Prostate gland (tissue), 2 donors: ENCODE measurements at regions not wholly inside any gene's neighbourhood (a gene's known extent, or its start where the extent isn't known, plus 50 kb on each side); places are given as distances from the start of the nearest gene placed in this dataset.

Source experiments
- DNase-seq: peaks from one replicate; pipeline ENCODE4 v3.0.0-alpha.2; 2019; ENCODE audit warnings: low spot score
- H3K27ac ChIP-seq, 2 donors: fragments of 200-600 bp; sonication (generic); 2 replicates each; pipeline ENCODE4 v1.5.1; 2017 to 2019
- H3K27me3 ChIP-seq: fragments of 200-600 bp; sonication (generic); replicated peaks from 2 replicates; pipeline ENCODE4 v1.5.1; 2019; ENCODE audit not compliant: insufficient read depth
- H3K36me3 ChIP-seq, 2 donors: fragments of 200-600 bp; sonication (generic); 1 replicate in 1 of 2; 2 replicates in 1 of 2; pipeline versions ENCODE4 v1.5.1 to v1.8.1; 2017 to 2019
- H3K4me1 ChIP-seq: fragments of 200-600 bp; sonication (generic); replicated peaks from 2 replicates; pipeline ENCODE4 v1.5.1; 2019
- H3K4me3 ChIP-seq, 2 donors: fragments of 200-600 bp; sonication (generic); 2 replicates each; pipeline ENCODE4 v1.5.1; 2017 to 2019
- H3K9me3 ChIP-seq: fragments of 200-600 bp; sonication (generic); 2 replicates; pipeline ENCODE4 v1.5.1; 2017
- CTCF ChIP-seq, 4 experiments: fragments of 200-600 bp in 2 of 4; fragments of 450-650 bp in 2 of 4; sonication (generic) in 2 of 4; IDR thresholded peaks; 1 replicate in 3 of 4; 2 replicates in 1 of 4; pipeline ENCODE4 v1.5.1; 2016 to 2019; ENCODE audit warnings: antibody characterized with exemption in 4 of 4, mild to moderate bottlenecking in 2 of 4, moderate library complexity in 2 of 4
- POLR2A ChIP-seq: fragments of 450-650 bp; IDR thresholded peaks from one replicate; pipeline ENCODE4 v1.6.1; 2016; ENCODE audit warnings: antibody characterized with exemption, mild to moderate bottlenecking
- POLR2AphosphoS5 ChIP-seq: sonication (generic); formaldehyde crosslinking; IDR thresholded peaks from one replicate; pipeline ENCODE4 v1.6.1; 2017; ENCODE audit warnings: antibody characterized with exemption
- WGBS: methylation state at CpG from one replicate; pipeline ENCODE4 v1.1.5; 2018; 5-methylcytosine and 5-hydroxymethylcytosine counted together
- intact Hi-C: fragments of 100-400 bp; cut with DNase I; formaldehyde crosslinking; loops from one replicate; pipeline ENCODE4 v1.14.2; 2022

- Histone ChIP-seq H3K4me1 (no peaks in the 10 kb centered on the region), H3K36me3 (no peaks in the 10 kb centered on the region)
Observed at GRCh38 chr12:88805692-88806091, 225.4 kb upstream of the KITLG start.

GRCh38 chr12:88805286-88805685 is 225.0 kb upstream of the KITLG start:
- Histone ChIP-seq H3K9me3 (no peaks in the 10 kb centered on the region), H3K36me3 (no peaks in the 10 kb centered on the region), H3K4me1 (no peaks in the 10 kb centered on the region), H3K4me3 (no peak overlapping the region), H3K27me3 (no peaks in the 10 kb centered on the region), H3K27ac (no peak overlapping the region)
- intact Hi-C loops, result no loop called here
- TF ChIP-seq POLR2AphosphoS5 (no peak), CTCF (IDR thresholded peaks at IDR 0.05) (no peak), POLR2A (no peak)
- WGBS, result 96% methylated on average over 2 of the region's 2 CpGs
- DNase-seq, result no peak

More at GRCh38 chr12:88805692-88806091, 225.4 kb upstream of the KITLG start:
- no peak overlapping the region for H3K4me3 ChIP-seq
- no peaks in the 10 kb centered on the region for H3K9me3 ChIP-seq
- intact Hi-C loops, result no loop called here
- no peak for DNase-seq
- no peak overlapping the region for H3K27ac ChIP-seq
- TF ChIP-seq POLR2A (no peak), CTCF (IDR thresholded peaks at IDR 0.05) (no peak)
- 68% methylated on average over 1 of the region's 1 CpG for WGBS
- H3K27me3 ChIP-seq, result no peaks in the 10 kb centered on the region

- Histone ChIP-seq H3K27me3 (no peaks in the 10 kb centered on the region), H3K9me3 (no peaks in the 10 kb centered on the region), H3K27ac (no peak overlapping the region), H3K36me3 (no peaks in the 10 kb centered on the region), H3K4me1 (no peaks in the 10 kb centered on the region), H3K4me3 (no peak overlapping the region)
- intact Hi-C loops, result no loop called here
- 74% methylated on average over 3 of the region's 3 CpGs for WGBS
- DNase-seq, result no peak
- TF ChIP-seq POLR2AphosphoS5 (no peak), POLR2A (no peak), CTCF (IDR thresholded peaks at IDR 0.05) (no peak)
Observed at GRCh38 chr12:88802096-88802706, 221.9 kb upstream of the KITLG start.

GRCh38 chr12:88801227-88802095 is 221.2 kb upstream of the KITLG start:
- DNase-seq, result no peak
- Histone ChIP-seq H3K27me3 (no peaks in the 10 kb centered on the region), H3K36me3 (no peaks in the 10 kb centered on the region), H3K9me3 (no peaks in the 10 kb centered on the region), H3K4me3 (no peak overlapping the region), H3K27ac (no peak overlapping the region), H3K4me1 (no peaks in the 10 kb centered on the region)
- intact Hi-C loops, result no loop called here
- WGBS, result 19% methylated on average over 1 of the region's 1 CpG
- TF ChIP-seq POLR2A (no peak), CTCF (IDR thresholded peaks at IDR 0.05) (no peak), POLR2AphosphoS5 (no peak)

- intact Hi-C loops, result no loop called here
- Histone ChIP-seq H3K27me3 (no peaks in the 10 kb centered on the region), H3K9me3 (no peaks in the 10 kb centered on the region), H3K4me3 (no peak overlapping the region), H3K4me1 (no peaks in the 10 kb centered on the region), H3K36me3 (no peaks in the 10 kb centered on the region), H3K27ac (no peak overlapping the region)
- DNase-seq, result no peak
- TF ChIP-seq POLR2A, result no peak
- TF ChIP-seq POLR2AphosphoS5, result no peak
- no peak for TF ChIP-seq CTCF (IDR thresholded peaks at IDR 0.05)
Observed at GRCh38 chr12:88793096-88793495, 212.8 kb upstream of the KITLG start.
